Renal cortical epithelial cell (primary cell): ENCODE measurements at regions not wholly inside any gene's neighbourhood (a gene's known extent, or its start where the extent isn't known, plus 50 kb on each side); places are given as distances from the start of the nearest gene placed in this dataset.
"Not testable (repeated sequence)": the region's sequence is repeated elsewhere in the genome, so short reads cannot be mapped to it uniquely, and the experiment has no call there.

Experiments
- DNase-seq: peaks from one replicate; pipeline ENCODE4 v3.0.0-alpha.2; 2011; ENCODE audit warnings: low read depth

DNA sequence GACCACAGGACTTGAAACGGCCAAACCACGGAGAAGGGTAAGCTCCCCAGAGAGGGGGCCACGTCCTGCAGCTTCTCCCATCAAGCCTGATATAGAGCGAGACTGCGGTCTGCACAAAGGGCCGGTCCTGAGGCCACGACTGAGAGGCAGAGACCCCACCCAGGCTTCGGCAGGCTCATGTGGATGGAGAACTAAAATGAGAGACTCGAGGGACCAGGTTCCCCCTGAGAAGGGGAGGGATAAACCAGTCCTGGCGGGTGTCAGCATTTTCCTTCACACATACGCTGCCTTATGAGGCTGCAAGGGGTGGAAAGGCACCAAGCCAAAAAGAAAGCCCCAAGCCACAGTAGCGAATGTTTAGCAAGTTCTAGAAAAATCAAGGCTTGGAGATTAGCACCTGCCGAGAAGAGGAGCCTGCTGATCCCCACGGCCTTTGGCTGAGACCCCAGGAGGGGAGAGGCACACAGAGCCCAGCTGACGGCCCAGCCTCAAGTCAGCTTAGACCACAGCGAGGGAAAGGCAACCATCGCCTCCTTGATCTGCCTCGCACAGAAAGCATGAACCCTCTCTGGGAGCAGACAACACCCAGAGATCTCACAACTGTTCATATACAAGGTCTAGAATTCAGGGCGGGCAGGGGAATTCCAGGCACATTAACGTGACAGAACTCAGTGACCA is 92.6 kb upstream of the RNF32 start:
- no peak for DNase-seq

GRCh38 chr7:156545979-156546378 is 94.6 kb upstream of the RNF32 start:
- DNase-seq, result no peak

GRCh38 chr7:156544919-156545715 is 95.5 kb upstream of the RNF32 start:
- DNase-seq, result no peak

DNA sequence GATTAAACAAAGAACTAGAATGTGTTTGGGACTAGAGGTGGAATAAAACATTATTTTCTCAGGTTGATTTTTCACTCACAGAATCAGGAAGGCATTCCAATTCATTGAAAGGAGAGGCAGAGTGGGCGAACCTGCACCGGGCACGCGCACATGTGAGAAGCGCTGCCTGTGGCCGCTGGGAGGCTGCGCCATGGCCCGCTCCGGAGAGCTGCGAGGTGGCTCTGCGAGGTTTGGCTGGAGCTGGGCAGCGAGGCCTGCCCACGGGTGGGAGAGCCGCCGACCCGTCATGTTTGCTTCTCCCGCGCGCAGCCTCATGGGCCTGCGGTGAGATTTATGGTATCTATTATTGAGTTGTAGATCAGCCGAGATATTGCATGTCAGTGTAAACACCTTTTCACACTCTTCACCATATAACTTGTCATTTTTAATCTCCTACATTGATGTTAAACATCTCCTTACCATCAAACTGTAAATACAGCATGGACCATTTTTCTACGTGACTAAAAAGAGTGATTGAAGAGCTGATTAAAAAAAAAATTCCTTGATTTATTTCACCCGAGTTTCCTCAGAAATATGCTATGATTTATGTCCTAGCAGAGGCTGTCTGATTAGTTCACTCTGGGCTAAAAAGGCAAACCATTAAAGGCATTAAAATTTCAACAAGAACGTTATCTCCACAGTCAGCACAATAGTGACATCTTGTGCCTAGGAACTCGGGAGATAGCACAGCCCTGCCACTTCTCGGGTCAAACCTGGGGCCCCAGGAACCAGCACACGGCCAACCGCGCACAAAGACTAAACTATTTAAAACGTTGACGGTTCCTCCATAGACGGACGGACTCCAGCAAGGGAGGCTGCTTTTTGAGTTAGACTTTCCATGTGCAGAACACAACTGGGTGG is 96.6 kb upstream of the RNF32 start:
- no peak for DNase-seq

DNA sequence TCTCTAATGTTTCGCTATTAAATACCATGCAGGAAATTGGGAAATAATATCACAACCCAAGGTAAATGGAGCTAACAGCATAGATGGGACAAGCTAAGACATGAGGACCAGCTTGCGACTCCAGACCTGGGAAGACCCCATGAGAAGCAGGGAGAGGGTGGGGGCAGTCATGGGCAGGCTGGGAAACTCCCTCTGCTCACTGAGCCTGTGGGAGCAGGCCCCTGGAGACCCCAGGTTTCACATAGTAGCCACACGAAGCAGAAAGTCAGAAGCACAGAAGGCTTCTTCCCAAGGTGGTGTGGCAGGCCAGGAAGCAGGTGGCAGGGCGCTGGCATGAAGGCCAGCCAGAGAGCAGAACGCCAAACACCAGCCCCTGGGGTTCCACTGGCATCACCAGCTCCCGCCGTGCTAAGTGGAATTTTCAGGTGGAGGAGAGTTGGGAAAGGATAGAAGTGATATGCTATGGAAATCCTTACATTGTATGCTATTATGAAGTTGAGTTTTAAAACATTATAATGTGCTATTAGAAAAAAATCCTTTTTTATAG is 99.9 kb upstream of the RNF32 start:
- no peak for DNase-seq

DNA sequence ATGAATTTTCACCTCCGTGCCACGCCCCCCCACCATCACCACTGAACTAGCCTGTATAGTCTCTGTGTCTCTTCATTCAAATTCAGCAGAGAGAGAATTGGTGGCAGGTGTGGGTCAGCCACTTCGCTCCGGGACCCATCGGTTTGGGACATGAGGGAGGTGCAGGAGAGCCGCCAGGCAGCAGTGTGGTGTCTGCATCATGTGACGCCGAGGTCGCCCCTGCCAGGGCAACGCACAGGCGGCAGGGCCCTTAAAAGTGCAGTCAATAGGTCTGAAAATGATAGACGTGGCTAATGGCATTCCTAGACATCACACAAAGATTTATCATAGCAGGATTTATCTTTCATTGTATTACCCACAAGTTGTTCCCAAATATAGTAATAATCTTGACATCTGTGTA is 100.6 kb upstream of the RNF32 start:
- no peak for DNase-seq

DNA sequence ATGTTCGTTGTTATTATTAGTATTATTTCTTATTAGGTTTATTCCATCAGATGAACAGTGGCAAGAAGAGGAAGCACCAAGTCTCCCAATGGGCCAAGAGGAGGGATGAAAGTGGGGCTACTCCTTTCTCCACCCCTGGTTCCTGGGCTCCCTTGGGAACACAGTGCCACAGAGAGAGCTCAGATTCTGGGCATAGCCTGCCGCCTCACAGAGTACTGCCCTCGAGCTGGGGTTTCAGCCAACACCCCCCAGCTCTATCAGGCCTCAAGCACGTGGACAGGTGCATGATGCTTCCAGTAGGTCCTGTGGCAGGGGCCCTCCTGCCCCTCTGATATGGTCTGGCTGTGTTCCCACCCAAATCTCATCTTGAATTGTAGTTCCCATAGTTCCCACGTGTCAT is 103.6 kb upstream of the RNF32 start:
- no peak for DNase-seq

DNA sequence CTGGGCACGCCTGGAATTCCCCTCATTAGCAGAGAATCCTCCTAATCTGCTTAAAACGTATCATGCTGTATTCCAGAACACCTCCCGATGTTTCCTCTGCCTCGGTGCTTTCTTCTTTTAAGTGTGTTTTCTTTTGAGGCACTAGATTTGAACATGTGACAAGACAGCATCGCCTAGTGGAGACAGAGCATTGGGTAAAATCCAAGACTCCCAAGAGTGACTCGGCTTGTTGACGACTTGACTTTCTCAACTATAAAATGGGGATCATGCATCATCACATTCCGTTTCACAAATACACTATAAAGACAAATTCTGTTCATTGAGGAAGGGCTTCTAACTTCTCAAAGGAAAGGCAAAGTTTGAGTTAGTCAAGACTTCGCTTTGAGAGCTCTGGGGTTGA is 105.6 kb upstream of the RNF32 start:
- no peak for DNase-seq

GRCh38 chr7:156533964-156534363 is 106.6 kb upstream of the RNF32 start:
- DNase-seq, result no peak

GRCh38 chr7:156533420-156533819 is 107.2 kb upstream of the RNF32 start:
- DNase-seq, result no peak

DNA sequence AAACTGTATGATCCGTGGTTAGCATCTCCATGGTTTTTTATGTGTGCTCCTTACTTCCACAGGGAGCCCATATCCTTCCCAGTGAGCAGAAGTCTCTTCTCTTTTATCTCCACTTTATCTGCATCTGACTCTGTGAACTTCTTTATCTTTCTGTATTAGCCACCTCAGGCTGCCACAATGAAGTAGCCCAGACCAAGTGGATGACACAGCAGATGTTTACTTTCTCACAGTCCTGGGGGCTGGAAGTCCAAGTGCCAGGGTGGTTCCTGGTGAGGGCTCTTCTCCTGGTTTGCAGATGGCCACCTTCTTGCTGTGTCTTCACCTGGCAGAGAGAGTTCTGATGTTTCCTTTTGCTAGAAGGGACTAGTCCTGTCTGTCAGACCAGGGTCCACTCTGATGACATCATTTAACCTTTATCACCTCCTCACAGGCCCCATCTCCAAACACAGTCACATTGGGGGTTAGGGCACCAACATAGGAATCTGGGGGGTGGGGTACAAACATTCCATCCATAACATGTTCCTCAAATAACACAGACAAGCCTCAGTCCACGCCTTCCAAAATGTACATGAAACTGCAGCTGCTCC is 108.5 kb upstream of the RNF32 start:
- no peak for DNase-seq

GRCh38 chr7:156529956-156530355 is 110.6 kb upstream of the RNF32 start:
- DNase-seq, result no peak

- DNase-seq, result peak; percentile 69
Measured at GRCh38 chr7:156527458-156527890, 113.1 kb upstream of the RNF32 start.

DNA sequence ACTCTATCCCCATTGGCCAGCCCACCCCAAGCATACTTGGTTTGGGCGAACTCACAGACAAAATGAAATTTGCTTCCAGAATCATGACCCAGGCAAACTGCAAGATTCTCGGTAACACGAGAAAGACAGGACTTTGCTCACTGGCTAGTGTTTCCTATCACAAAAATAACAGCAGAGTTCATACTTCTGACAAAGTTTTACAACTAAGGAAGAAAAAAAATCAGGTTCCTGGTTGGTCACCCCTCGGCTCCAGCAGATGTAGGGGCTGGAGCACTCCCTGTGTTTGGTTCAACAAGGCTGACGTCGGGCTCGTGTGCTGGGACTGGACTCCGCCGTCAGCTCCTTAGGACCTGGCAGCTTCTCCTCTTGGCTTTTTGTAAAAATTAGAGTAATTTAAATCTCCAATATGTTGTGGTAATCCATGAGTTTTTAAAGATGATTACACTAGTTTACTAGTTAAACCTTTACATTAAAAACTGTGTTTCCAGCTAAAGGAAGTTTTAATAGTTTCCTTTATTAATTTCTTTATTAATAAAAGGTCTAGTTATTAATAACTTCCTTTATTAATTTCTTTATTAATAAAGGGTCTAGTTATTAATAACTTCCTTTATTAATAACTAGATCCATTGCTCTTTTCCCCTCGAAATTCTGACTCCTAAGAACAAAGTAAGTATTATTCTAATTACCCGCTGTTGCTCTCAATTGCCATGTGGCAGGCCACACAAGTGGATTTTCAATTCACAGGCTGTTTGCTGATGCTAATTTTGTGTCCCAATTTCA is 115.6 kb upstream of the RNF32 start:
- no peak for DNase-seq

GRCh38 chr7:156523447-156524048 is 117.0 kb upstream of the RNF32 start:
- DNase-seq, result no peak

- DNase-seq, result no peak
Measured at GRCh38 chr7:156522801-156523200, 117.8 kb upstream of the RNF32 start.

GRCh38 chr7:156519070-156519469 is 121.5 kb upstream of the RNF32 start:
- no peak for DNase-seq

- DNase-seq, result no peak
Measured at GRCh38 chr7:156518466-156518865, 122.1 kb upstream of the RNF32 start.

DNA sequence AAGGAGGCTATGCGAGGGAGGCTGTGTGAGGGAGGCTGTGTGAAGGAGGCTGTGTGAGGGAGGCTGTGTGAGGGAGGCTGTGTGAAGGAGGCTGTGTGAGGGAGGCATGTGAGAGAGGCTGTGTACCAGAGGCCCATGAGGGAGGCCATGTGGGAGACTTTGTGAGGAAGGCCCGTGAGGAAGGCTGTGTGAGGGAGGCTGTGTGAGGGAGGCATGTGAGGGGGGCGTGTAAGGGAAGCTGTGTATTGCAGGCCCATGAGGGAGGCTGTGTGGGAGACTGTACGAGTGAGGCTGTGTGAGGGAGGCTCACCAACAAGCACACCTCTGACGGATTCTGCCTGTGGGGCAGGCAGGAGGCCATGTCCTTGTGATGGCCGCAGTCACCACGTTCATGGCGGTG is 122.7 kb upstream of the RNF32 start:
- DNase-seq, result not testable (repeated sequence)

GRCh38 chr7:156516791-156517378 is 123.7 kb upstream of the RNF32 start:
- no peak for DNase-seq
